EH (cell line): ENCODE measurements at regions not wholly inside any gene's neighbourhood (a gene's known extent, or its start where the extent isn't known, plus 50 kb on each side); places are given as distances from the start of the nearest gene placed in this dataset.
A peak's percentile ranks its signal among the peaks of the same experiment; 100 is the strongest.
"Not testable (repeated sequence)": the region's sequence is repeated elsewhere in the genome, so short reads cannot be mapped to it uniquely, and the experiment has no call there.

Experiments used
- DNase-seq: peaks from one replicate; pipeline ENCODE4 v3.0.0-alpha.2; 2015; ENCODE audit warnings: low read depth

DNA sequence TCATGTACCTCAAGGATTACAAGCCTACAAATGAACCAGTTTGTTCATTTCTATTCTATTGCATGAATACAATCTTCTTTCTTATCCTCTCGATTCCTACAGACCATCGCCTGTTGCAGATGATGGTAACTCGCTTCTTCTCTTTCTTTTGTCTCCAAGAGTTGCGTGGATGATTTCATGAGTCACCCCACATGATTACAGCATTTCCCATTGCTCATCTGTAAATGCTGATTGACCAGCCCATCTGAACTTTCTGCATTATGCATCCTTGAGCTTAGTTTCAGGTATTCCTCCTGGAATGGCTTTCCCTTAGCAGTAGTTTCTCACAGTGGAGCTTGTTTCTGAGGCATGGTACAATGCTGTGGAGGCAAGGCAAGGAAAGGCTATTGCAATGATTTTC is 109.6 kb upstream of the TOPAZ1 start:
- no peak for DNase-seq

DNA sequence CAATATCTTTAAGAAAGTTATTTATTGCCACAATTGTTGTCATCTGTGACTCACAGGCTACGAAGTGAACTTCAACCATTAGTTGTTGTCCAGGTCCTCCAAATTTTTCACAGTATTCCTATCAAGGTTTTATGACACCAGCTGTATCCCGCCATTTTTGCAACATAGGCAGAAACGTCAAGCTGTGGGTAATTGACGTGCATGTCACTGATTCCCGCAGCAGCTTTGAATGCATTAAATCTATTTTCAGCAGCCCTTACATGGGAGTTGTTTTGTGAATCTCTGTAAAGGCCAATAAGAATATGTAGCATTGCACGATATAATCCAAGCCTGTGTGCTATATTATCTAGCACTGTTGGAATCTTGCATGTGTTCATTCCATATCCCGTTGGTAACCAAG is 109.1 kb upstream of the TOPAZ1 start:
- no peak for DNase-seq

DNA sequence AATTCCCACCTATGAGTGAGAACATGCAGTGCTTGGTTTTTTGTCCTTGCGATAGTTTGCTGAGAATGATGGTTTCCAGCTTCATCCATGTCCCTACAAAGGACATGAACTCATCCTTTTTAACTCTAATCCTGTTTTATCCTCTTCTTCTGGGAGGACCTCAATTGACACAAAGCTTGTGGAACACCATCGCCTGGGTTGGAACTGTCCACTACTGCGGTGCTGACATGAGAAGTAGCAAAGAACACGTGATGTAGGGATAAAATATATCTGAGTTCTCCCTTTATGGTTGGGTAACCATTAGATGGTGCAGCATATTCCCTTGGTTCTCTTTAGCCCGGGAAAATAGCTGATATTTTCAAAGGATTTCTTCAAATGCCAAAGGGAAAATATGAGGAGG is 105.3 kb upstream of the TOPAZ1 start:
- DNase-seq, result peak; percentile 39

DNA sequence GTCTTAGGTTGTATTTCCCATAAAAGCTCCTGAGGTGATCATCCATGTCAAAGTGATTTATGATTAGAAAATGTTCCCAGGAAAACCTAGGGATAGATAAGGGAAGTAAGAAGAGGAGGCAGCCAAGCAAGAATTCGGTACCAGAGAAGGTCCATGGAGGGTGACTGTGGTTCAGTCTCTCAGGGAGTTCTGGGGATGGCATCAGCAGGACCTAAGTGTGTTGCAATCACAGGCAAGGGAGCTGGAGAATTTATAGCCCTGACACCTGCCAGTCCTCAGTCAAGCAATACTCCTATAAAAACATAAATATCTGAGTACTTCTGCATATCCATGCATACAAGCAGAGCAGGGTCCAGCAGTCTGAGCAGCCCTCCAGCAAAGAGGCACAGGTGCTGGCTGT is 95.6 kb upstream of the TOPAZ1 start:
- no peak for DNase-seq

DNA sequence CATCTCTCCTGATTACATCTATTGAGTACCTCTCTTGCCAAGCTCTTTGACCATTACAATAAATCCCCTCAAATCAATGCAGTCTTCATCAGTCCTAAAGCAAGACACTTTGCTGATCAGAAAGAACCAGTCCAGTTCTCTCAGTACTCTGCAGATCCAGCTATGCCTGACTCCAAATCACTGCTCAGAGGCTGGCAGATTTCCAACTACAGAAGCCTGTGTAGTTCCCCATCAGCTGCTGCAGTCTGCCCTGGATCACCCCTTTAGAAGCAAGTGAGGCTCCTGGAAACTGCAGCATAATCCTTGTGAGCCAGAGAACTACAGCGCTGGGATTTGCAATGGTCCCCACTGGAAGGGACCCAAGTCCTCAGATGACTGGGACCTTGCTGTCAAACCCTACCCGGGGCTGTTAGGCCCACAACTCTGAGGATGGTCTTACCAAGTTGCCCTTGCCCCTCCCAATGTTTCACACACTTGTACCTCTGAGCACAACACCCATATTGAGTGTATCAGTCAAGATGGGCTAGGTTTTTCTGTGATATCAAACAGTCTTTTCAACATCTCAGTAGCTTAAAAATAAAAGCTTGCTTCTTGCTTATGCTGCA is 81.9 kb upstream of the TOPAZ1 start:
- no peak for DNase-seq

DNA sequence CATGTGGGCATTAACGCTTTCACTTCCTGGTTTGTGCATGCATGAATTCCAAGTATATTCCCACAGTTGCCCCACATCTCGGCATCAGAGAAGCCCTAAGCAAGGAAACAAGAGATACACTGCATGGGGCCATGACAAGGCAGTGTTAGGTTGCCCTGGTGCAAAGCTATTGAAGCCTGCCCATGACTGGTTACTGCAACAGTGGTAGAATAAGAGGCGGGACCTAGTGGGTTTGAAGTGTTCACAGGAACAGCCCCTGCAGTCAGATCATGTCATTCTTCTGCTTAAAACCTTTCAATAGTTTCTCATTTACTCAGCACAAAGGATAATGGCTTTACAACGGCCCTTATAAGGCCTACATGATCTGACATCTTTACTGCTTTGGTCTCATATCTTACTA is 80.9 kb upstream of the TOPAZ1 start:
- no peak for DNase-seq

DNA sequence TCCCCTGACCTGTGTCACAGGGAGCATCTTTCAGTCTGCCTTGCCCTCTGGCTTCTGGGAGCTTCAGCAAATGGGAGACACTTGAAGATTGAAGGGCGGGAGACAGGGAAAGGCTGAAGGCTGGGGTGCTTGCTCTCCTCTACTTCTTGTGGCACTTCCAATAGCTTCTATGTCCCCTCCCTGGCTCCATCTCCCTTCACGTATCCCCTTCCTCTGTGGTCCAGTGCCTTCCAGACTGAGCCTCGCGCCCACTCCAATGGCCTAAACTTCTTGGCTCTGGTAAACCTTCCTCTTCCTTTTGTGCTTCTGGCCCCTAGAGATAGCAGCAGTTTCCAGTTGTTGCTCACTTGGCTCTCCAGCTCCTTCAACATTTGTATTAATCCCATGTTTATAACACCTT is 69.8 kb upstream of the TOPAZ1 start:
- DNase-seq, result no peak

DNA sequence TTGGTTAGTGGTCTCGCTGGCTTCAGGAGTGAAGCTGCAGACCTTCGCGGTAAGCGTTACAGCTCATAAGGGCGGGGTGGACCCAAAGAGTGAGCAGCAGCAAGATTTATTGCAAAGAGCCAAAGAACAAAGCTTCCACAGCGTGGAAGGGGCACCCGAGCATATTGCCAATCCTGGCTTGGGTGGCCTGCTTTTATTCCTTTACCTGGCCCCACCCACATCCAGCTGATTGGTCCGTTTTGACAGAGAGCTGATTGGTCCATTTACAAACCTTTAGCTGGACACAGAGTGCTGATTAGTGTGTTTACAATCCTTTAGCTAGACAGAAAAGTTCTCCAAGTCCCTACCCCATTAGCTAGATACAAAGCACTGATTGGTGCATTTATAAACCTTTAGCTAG is 69.0 kb upstream of the TOPAZ1 start:
- not testable (repeated sequence) for DNase-seq

DNA sequence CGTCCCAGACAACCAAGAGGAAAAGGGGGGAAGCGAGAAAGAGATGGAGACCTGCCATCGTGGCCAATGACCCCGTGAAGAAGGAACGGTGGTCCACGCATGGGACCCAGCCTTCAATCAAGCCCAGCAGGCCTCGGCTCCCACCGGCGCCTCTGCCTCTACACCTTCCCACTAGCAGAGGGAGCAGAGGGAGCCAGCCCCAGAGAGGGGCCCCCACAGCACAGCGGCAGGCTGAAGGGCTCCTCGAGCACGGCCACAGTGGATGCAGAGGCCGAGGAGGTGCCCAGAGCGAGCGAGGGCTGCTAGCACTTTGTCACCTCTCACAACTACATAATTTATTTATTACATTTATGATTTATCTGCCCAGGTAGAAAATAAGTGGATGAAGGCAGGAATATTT is 68.4 kb upstream of the TOPAZ1 start:
- DNase-seq, result no peak

DNA sequence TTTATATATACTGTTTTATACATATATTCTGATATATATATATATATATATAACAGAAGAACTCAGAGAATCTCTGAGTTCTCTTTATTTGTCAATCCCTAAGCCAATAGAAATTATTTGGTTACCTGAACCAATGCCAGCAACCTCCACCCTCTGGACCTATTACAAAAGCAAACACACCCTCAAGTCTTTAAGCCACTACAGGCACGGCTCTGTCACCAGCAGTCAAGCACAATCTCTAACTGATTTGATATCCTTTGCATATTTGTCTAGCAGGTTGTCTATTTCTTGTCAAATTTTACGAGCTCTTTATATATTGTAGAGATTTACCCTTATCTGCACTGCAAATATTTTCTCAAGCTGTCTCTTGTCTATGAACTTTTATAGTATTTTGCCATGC is 66.6 kb upstream of the TOPAZ1 start:
- no peak for DNase-seq

DNA sequence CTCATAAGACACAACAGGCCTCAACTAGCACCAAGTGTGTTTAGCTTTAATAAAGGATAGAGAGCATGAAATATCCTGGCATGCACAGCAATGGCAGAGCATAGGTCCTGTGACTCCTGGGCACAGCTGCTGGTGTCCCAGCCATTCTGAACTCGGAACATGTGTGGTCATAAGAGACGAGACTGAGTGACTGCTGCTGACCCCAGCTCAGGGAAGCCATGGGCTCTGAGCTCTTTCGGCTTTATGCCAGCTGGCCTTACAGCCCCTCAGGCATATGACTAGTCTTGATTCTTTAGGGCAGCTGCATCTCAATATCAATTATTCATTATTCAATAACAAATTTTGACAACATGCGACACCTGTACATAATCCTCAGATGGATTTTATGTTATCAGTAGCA is 62.4 kb upstream of the TOPAZ1 start:
- no peak for DNase-seq

DNA sequence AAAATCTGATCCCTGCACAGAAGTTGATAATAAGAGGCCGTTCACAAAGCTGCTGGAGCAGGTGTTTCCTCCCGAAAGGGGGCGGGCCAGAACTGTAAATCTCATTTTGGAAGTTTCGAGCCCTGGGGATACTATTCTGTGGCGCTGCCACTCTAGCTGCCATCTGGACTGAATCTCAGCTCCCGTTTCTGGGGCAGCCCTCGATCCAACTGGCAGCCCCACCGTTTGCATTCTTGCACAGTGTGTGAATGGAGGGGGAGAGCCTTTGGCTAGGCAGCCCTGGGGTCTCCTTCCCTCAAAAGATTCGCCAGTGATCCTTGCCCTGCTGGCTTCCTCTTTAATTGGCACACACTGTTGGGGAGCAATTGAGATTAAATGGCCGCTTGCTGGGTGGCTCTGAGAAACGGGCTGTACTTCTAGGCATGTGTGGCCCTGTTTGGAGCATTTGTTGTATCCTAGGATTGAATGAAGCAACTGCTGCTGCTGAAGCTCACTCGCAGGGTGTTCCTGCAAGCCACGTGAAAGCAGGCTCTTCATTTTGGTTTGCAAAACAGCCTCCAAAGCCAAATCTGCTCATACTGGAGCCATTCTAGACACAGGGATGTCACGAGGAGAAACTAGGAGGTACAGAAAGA is 57.2 kb upstream of the TOPAZ1 start:
- DNase-seq, result no peak

DNA sequence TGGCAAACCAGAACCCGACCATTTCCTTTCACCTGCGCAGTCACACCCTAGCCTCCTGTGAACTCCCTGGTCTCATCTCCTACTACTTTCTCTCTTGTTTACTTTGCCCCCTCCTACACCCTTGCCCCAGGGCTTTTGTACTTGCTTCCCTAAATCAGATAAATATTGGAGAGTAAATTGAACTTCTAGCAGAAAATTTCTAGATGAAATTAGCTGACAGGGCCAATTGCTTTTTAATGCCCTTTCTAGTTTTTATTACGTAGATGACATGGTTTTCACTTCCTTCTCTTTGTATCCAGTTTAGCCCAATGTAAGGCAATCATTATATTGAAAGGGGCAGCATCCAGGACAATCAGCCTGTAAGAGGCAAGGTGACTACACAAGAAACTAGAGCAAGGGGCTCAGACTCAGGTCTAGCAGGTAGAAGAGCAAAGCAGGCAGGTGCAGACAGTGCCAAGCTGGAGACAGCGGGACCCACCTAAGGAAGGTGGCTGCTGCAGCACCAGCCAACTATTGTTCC is 56.2 kb upstream of the TOPAZ1 start:
- no peak for DNase-seq

DNA sequence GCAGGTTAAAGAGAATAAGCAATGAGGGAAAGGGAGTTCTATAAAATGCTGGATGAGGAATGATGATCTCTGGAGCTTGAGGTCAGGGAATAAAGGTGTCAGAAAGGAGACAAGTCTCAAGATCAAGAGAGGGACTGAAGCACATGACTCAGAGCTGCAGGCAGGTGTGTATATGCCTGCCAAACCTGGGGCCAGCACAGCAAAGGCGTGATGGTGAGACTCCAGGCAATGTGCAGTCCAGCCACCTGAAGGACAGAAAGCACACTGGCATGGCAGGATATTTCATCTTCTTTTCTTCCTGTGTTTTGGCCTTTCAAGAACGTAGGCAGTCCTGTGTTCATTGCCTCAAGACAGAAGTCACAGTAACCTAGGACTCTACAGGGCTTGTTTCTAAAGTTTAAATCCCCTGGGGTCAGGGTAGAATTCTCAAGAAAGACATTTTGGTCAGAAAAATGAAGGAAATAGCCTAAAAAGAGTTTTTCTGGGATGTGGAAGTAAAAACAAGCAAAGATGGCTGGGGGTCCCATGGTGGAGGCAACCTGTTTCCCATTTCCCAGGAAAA is 55.5 kb upstream of the TOPAZ1 start:
- no peak for DNase-seq

DNA sequence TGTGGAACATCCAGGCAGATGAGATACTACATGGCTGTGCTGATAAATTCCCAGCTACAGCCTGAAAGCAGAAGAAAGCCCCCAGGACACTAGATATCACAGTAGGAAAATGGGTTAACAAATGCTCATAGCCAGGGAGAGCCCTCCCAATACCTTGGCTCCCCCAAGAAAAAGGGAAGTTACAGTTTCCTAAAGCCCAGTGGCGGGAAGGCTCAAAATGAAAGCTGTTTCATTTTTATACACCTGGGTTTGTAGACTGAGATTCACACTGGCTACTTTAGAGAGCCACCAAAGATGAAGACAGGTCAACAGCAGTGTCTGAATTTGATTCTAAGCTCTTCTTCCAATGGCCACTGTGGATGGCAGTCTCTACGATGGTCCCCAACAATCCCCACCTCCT is 55.0 kb upstream of the TOPAZ1 start:
- no peak for DNase-seq
